Omental fat pad (tissue), 3 donors: ENCODE measurements at regions not wholly inside any gene's neighbourhood (a gene's known extent, or its start where the extent isn't known, plus 50 kb on each side); places are given as distances from the start of the nearest gene placed in this dataset.

Source experiments
- ATAC-seq: fragments of 150-250 bp; one replicate; pipeline ENCODE4 v1.9.1; 2016; ENCODE audit warnings: mild to moderate bottlenecking, moderate library complexity; ENCODE audit not compliant: low FRiP score
- DNase-seq: peaks from one replicate; pipeline ENCODE4 v3.0.0-alpha.2; 2019; ENCODE audit warnings: low spot score
- CTCF ChIP-seq, 3 donors: fragments of 450-650 bp; IDR thresholded peaks; one replicate each; pipeline ENCODE4 v1.5.1; 2016 to 2017; ENCODE audit warnings: antibody characterized with exemption in 3 of 3, mild to moderate bottlenecking in 3 of 3, moderate library complexity in 2 of 3

GRCh38 chr13:54133746-54134145, 1105.1 kb downstream of the OLFM4 start:
- TF ChIP-seq CTCF (IDR thresholded peaks at IDR 0.05) = no peak
- no peak for DNase-seq
- ATAC-seq = no peak

- no peak for TF ChIP-seq CTCF (IDR thresholded peaks at IDR 0.05)
- no peak for DNase-seq
- ATAC-seq = no peak
These were observed 1116.2 kb downstream of the OLFM4 start for GRCh38 chr13:54144828-54145227.

- ATAC-seq (no peak), DNase-seq (no peak)
- no peak for TF ChIP-seq CTCF (IDR thresholded peaks at IDR 0.05)
These were observed 1122.2 kb downstream of the OLFM4 start for GRCh38 chr13:54150851-54151250.

- ATAC-seq (no peak), DNase-seq (no peak)
- TF ChIP-seq CTCF (IDR thresholded peaks at IDR 0.05) = no peak
These were observed 1133.5 kb downstream of the OLFM4 start for GRCh38 chr13:54162069-54162468.

GRCh38 chr13:54165581-54166215, 1137.1 kb downstream of the OLFM4 start:
- no peak for ATAC-seq
- TF ChIP-seq CTCF (IDR thresholded peaks at IDR 0.05) = no peak
- no peak for DNase-seq

- no peak for TF ChIP-seq CTCF (IDR thresholded peaks at IDR 0.05)
- ATAC-seq (no peak), DNase-seq (no peak)
These were observed 1145.4 kb downstream of the OLFM4 start for GRCh38 chr13:54173996-54174395.

- ATAC-seq (no peak), DNase-seq (no peak)
These were observed 1146.9 kb downstream of the OLFM4 start for GRCh38 chr13:54175466-54175865.

More at GRCh38 chr13:54175466-54175865, 1146.9 kb downstream of the OLFM4 start:
- no peak for TF ChIP-seq CTCF (IDR thresholded peaks at IDR 0.05)
